ENCODE measurements at regions not wholly inside any gene's neighbourhood (a gene's known extent, or its start where the extent isn't known, plus 50 kb on each side); places are given as distances from the start of the nearest gene placed in this dataset.

DNA sequence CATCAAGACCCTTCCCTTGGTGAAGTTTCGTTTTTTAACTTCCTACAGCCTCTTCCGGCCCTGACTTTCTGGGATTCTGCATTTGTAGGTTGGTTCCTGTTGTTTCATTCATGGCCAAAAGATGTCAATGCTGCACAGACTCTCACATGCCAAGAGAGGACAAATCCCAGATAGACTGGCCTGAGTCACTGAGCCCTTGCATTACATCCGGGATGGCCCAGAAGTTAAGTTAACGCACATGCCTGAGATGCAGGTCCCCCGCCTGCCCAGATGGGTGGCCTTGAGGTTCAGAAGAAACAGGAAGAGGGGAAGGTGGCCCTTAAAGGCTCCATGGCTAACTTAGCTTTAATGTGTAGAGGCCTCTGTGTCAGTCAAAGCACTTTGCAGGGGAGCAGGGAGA, 51.6 kb upstream of the SRGAP3 start:
- DNase-seq (ENCODE audit: unreplicated experiment), result peak; percentile 18
- ChIA-PET POLR2A (no interaction called here), CTCF (interaction anchor here (1.2 to 7.8 kb wide), 8 partner anchors 37 to 358 kb away, joined by 3 to 200 read pairs (median 17); partner anchors contain the start of gene SRGAP3)
- Mint-ChIP-seq H3K27me3 (ENCODE audit: insufficient read depth, unreplicated experiment) (no peaks in the 10 kb centered on the region), H3K4me1 (ENCODE audit: insufficient read depth, unreplicated experiment) (peaks cover 23% of the 10 kb centered on the region), H3K4me3 (ENCODE audit: unreplicated experiment) (no peak overlapping the region), H3K9me3 (ENCODE audit: unreplicated experiment) (no peaks in the 10 kb centered on the region), H3K36me3 (ENCODE audit: insufficient read depth, unreplicated experiment) (no peaks in the 10 kb centered on the region), H3K27ac (ENCODE audit: low read depth, unreplicated experiment) (peak overlapping the region; percentile 4)
- BruUV-seq (replicated peaks), result no TSS peak
- TF ChIP-seq, protein P1, sequence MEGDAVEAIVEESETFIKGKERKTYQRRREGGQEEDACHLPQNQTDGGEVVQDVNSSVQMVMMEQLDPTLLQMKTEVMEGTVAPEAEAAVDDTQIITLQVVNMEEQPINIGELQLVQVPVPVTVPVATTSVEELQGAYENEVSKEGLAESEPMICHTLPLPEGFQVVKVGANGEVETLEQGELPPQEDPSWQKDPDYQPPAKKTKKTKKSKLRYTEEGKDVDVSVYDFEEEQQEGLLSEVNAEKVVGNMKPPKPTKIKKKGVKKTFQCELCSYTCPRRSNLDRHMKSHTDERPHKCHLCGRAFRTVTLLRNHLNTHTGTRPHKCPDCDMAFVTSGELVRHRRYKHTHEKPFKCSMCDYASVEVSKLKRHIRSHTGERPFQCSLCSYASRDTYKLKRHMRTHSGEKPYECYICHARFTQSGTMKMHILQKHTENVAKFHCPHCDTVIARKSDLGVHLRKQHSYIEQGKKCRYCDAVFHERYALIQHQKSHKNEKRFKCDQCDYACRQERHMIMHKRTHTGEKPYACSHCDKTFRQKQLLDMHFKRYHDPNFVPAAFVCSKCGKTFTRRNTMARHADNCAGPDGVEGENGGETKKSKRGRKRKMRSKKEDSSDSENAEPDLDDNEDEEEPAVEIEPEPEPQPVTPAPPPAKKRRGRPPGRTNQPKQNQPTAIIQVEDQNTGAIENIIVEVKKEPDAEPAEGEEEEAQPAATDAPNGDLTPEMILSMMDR (IDR thresholded peaks at IDR 0.05; ENCODE audit: unreplicated experiment), result no peak
- intact Hi-C loops (cut with micrococcal nuclease), result no loop called here

- intact Hi-C loops (cut with micrococcal nuclease), result loop anchor here (1.0 to 2.0 kb wide), 7 partner anchors 53 to 618 kb away; partner anchors contain the start of genes OXTR and SRGAP3
- peak overlapping the region; percentile 63 for H3K4me3 Mint-ChIP-seq (ENCODE audit: unreplicated experiment)
These were observed 52.4 kb upstream of the SRGAP3 start for GRCh38 chr3:9301798-9302197.

DNA sequence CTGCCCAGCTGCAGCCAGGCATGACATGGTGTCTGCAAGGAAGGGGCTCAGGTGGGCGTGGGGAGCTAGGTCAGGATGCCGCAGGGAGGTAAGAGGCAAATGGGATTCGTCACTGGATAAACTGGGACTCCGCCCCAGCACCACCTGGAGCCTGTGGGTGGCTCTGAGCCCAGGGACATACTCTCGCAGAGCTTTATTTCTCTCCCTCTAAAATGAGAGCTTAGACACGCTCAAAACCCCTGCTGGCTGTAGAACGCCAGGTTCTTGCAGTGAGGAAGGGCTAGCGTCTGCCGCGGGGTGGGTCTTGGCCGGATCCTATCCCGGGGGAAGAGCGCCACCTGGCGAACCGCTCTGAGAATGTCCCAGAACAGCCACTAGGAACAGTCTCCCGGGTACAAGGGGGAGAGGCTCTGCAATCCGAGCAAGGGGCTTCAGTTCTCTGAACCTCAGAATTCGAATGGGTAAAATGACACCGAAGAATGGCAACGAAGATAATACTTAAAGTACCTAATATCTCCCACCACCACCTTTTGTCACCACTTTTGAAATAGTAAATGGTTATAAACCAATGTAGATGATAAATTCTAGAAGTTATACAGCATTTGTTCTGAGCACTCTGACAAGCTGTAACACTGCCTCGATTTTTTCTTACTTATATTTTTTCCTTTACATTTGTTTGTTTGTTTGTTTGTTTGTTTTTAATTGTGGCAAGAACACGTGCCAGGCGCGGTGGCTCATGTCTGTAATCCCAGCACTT, 53.2 kb upstream of the SRGAP3 start:
- no peaks in the 10 kb centered on the region for H3K27me3 Mint-ChIP-seq (ENCODE audit: insufficient read depth, unreplicated experiment)
- no peak overlapping the region for H3K27ac Mint-ChIP-seq (ENCODE audit: low read depth, unreplicated experiment)
- peak; percentile 87 for DNase-seq (ENCODE audit: unreplicated experiment)
- intact Hi-C loops (cut with micrococcal nuclease), result loop anchor here (1.0 to 2.0 kb wide), 7 partner anchors 54 to 619 kb away; partner anchors contain the start of genes OXTR and SRGAP3
- no peaks in the 10 kb centered on the region for H3K9me3 Mint-ChIP-seq (ENCODE audit: unreplicated experiment)
- no peaks in the 10 kb centered on the region for H3K36me3 Mint-ChIP-seq (ENCODE audit: insufficient read depth, unreplicated experiment)
- ChIA-PET POLR2A (interaction anchor here (0.6 to 2.0 kb wide), 9 partner anchors 12 to 337 kb away, joined by 3 to 6 read pairs (median 3); partner anchors contain the start of gene SRGAP3), CTCF (interaction anchor here (0.6 to 7.8 kb wide), 75 partner anchors 8 to 640 kb away, joined by 3 to 200 read pairs (median 4); partner anchors contain the start of genes OXTR and SRGAP3)
- H3K4me3 Mint-ChIP-seq (ENCODE audit: unreplicated experiment), result peak overlapping the region; percentile 63
- BruUV-seq (replicated peaks), result no TSS peak
- peaks cover 23% of the 10 kb centered on the region for H3K4me1 Mint-ChIP-seq (ENCODE audit: insufficient read depth, unreplicated experiment)
- TF ChIP-seq, protein P1 (IDR thresholded peaks at IDR 0.05; ENCODE audit: unreplicated experiment), result peak; percentile 93

More at GRCh38 chr3:9301798-9302197, 52.4 kb upstream of the SRGAP3 start:
- Mint-ChIP-seq H3K36me3 (ENCODE audit: insufficient read depth, unreplicated experiment) (no peaks in the 10 kb centered on the region), H3K4me1 (ENCODE audit: insufficient read depth, unreplicated experiment) (peaks cover 23% of the 10 kb centered on the region), H3K27me3 (ENCODE audit: insufficient read depth, unreplicated experiment) (no peaks in the 10 kb centered on the region), H3K27ac (ENCODE audit: low read depth, unreplicated experiment) (peak overlapping the region; percentile 4), H3K9me3 (ENCODE audit: unreplicated experiment) (no peaks in the 10 kb centered on the region)
- ChIA-PET POLR2A (interaction anchor here (0.8 to 2.0 kb wide), 8 partner anchors 11 to 337 kb away, joined by 3 to 6 read pairs (median 3); partner anchors contain the start of gene SRGAP3), CTCF (interaction anchor here (0.6 to 7.8 kb wide), 58 partner anchors 7 to 639 kb away, joined by 3 to 200 read pairs (median 5); partner anchors contain the start of genes OXTR and SRGAP3)
- TF ChIP-seq, protein P1 (IDR thresholded peaks at IDR 0.05; ENCODE audit: unreplicated experiment), result no peak
- peak; percentile 51 for DNase-seq (ENCODE audit: unreplicated experiment)
- BruUV-seq (replicated peaks), result no TSS peak

- TF ChIP-seq, protein P1 (IDR thresholded peaks at IDR 0.05; ENCODE audit: unreplicated experiment), result no peak
- Mint-ChIP-seq H3K9me3 (ENCODE audit: unreplicated experiment) (no peaks in the 10 kb centered on the region), H3K4me3 (ENCODE audit: unreplicated experiment) (no peak overlapping the region), H3K36me3 (ENCODE audit: insufficient read depth, unreplicated experiment) (peaks cover 5% of the 10 kb centered on the region), H3K27me3 (ENCODE audit: insufficient read depth, unreplicated experiment) (no peaks in the 10 kb centered on the region), H3K4me1 (ENCODE audit: insufficient read depth, unreplicated experiment) (no peaks in the 10 kb centered on the region), H3K27ac (ENCODE audit: low read depth, unreplicated experiment) (no peak overlapping the region)
- CTCF ChIA-PET, result interaction anchor here (0.8 to 1.4 kb wide), 3 partner anchors 59 to 337 kb away, joined by 3 to 6 read pairs (median 4); partner anchors contain the start of gene SRGAP3
- POLR2A ChIA-PET, result interaction anchor here (0.5 kb wide), 1 partner anchor 37 kb away, joined by 4 read pairs; no protein-coding TSS in a partner anchor
- DNase-seq (ENCODE audit: unreplicated experiment), result no peak
- intact Hi-C loops (cut with micrococcal nuclease), result no loop called here
- BruUV-seq (replicated peaks), result no TSS peak
These were observed 54.4 kb upstream of the THUMPD3 start for GRCh38 chr3:9308298-9308990.

Measured in MCF 10A (cell line).